ENCODE measurements at regions not wholly inside any gene's neighbourhood (a gene's known extent, or its start where the extent isn't known, plus 50 kb on each side); places are given as distances from the start of the nearest gene placed in this dataset.

- peaks cover 0 to 7% (median 0%) of the 10 kb centered on the region in 4 donors for H3K27me3 ChIP-seq
- no peaks in the 10 kb centered on the region for H3K4me1 ChIP-seq
- H3K36me3 ChIP-seq: no peaks in the 10 kb centered on the region
- no peak overlapping the region for H3K4me3 ChIP-seq
- 84% methylated on average over 3 of the region's 3 CpGs for WGBS, 2 donors
- no peak for DNase-seq
- intact Hi-C loops (cut with DNase I): no loop called here
- no peaks in the 10 kb centered on the region for H3K9me3 ChIP-seq
- H3K27ac ChIP-seq: no peak overlapping the region
- TF ChIP-seq POLR2A (IDR thresholded peaks at IDR 0.05) (no peak), CTCF (IDR thresholded peaks at IDR 0.05) (no peak)
Measured at GRCh38 chr20:48383252-48383651, 444.5 kb downstream of the PREX1 start.

GRCh38 chr20:48382304-48382703 lies 445.5 kb downstream of the PREX1 start:
- Histone ChIP-seq H3K27me3 (peaks cover 0 to 13% (median 0%) of the 10 kb centered on the region in 4 donors), H3K36me3 (no peaks in the 10 kb centered on the region), H3K27ac (no peak overlapping the region), H3K4me1 (no peaks in the 10 kb centered on the region), H3K9me3 (no peaks in the 10 kb centered on the region), H3K4me3 (no peak overlapping the region)
- DNase-seq: no peak
- intact Hi-C loops (cut with DNase I): no loop called here
- WGBS, 2 donors: 81 to 85% methylated on average over 5 of the region's 5 CpGs
- TF ChIP-seq POLR2A (IDR thresholded peaks at IDR 0.05) (no peak), CTCF (IDR thresholded peaks at IDR 0.05) (no peak)

- Histone ChIP-seq H3K4me3 (no peak overlapping the region), H3K4me1 (no peaks in the 10 kb centered on the region), H3K9me3 (no peaks in the 10 kb centered on the region), H3K36me3 (no peaks in the 10 kb centered on the region), H3K27me3 (peaks cover 0 to 18% (median 2%) of the 10 kb centered on the region in 4 donors), H3K27ac (no peak overlapping the region)
- DNase-seq: no peak
- TF ChIP-seq POLR2A (IDR thresholded peaks at IDR 0.05) (no peak), CTCF (IDR thresholded peaks at IDR 0.05) (no peak)
- WGBS, 2 donors: 78 to 90% methylated on average over 9 to 11 of the region's 12 CpGs
- intact Hi-C loops (cut with DNase I): no loop called here
Measured at GRCh38 chr20:48381353-48382120, 446.3 kb downstream of the PREX1 start.

- WGBS, 2 donors: 87 to 94% methylated on average over 4 of the region's 4 CpGs
- Histone ChIP-seq H3K27ac (no peak overlapping the region), H3K9me3 (no peaks in the 10 kb centered on the region), H3K36me3 (no peaks in the 10 kb centered on the region), H3K27me3 (peaks cover 0 to 26% (median 2%) of the 10 kb centered on the region in 4 donors), H3K4me3 (no peak overlapping the region), H3K4me1 (no peaks in the 10 kb centered on the region)
- no peak for DNase-seq
- TF ChIP-seq POLR2A (IDR thresholded peaks at IDR 0.05) (no peak), CTCF (IDR thresholded peaks at IDR 0.05) (no peak)
- intact Hi-C loops (cut with DNase I): no loop called here
Measured at GRCh38 chr20:48380661-48381060, 447.1 kb downstream of the PREX1 start.

GRCh38 chr20:48378976-48379675 lies 448.7 kb downstream of the PREX1 start:
- TF ChIP-seq POLR2A (IDR thresholded peaks at IDR 0.05): no peak
- no peak for TF ChIP-seq CTCF (IDR thresholded peaks at IDR 0.05)
- 83 to 93% methylated on average over 8 of the region's 8 CpGs for WGBS, 2 donors
- H3K4me3 ChIP-seq: no peak overlapping the region

More at GRCh38 chr20:48378976-48379675, 448.7 kb downstream of the PREX1 start:
- Histone ChIP-seq H3K4me1 (peaks cover 0 to 13% (median 7%) of the 10 kb centered on the region in 3 donors), H3K27ac (no peak overlapping the region), H3K36me3 (no peaks in the 10 kb centered on the region), H3K9me3 (no peaks in the 10 kb centered on the region), H3K27me3 (peaks cover 0 to 20% (median 2%) of the 10 kb centered on the region in 4 donors)
- intact Hi-C loops (cut with DNase I): no loop called here
- no peak for DNase-seq

Measured in esophagus squamous epithelium (tissue), 5 donors.